ELF-1 (cell line): ENCODE measurements at regions not wholly inside any gene's neighbourhood (a gene's known extent, or its start where the extent isn't known, plus 50 kb on each side); places are given as distances from the start of the nearest gene placed in this dataset.

ENCODE experiments used
- DNase-seq: peaks from one replicate; pipeline ENCODE4 v3.0.0-alpha.2; 2016; ENCODE audit warnings: low read depth, low spot score

DNA sequence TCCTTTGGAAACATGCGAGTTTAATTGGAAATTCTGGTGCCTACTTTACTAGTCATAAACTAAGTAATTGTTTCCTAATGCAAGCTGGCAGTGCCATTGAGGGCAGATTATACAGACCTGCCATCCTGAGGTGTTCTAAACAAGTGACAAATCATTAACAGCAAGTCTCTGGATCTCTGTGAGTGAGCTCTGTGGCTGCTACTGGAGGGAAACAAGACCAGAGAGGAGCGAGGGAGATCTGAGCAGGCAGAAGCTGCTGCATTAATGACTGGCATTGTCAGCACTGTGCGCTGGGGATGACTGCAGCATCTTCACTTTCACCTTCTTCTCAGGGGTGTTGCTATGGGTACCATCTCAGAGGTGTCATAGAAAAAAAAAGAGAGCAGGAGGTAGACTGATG is 308.4 kb upstream of the DPH6 start:
- no peak for DNase-seq

DNA sequence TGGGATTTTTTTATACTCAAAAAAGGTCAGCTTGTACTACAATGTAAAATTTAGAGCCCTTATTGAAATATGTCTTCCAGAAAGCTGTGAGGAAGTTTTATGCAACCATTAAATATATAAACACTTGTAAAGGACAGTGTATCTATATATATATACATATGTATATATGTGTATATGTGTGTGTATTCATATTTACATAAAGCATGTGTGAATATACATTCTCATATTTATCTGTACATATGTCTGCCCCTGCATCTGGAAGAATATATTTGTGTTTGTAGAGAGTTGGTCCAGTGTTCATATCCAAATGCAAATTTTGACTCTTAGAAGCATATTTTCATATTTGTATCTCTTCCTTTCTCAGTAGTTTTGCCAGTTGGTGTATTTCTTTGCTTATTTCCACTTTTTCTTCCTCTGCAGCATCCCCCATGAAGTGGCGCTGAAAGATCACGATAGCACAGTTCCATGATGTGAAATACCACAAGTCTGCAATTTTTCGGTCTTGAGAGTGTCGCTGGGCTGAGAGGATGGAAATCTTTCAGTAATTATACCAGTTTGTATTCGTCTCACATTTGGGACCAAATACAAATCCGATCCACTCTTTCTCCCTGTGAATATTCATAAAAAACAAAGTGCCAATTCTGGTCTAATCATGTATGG is 311.7 kb upstream of the DPH6 start:
- DNase-seq, result no peak

DNA sequence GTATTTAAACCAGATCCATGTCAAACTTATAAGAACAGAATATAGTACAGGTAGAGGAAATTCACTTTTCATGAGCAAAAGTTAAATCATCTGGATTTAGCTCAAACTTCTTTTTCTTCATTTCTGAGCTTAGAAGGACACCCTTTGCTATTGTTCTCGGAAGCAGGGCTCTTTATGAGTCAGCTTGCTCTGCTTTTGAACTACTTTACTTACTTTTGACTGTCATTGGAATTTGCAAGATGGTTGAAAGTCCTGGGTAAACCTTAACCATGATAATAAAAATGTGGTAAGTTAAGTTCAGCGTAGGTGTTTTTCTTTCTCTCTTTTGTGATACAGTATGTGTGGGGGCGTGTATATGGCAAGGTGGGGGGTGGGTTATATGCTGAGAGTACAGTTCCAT is 312.7 kb upstream of the DPH6 start:
- no peak for DNase-seq

DNA sequence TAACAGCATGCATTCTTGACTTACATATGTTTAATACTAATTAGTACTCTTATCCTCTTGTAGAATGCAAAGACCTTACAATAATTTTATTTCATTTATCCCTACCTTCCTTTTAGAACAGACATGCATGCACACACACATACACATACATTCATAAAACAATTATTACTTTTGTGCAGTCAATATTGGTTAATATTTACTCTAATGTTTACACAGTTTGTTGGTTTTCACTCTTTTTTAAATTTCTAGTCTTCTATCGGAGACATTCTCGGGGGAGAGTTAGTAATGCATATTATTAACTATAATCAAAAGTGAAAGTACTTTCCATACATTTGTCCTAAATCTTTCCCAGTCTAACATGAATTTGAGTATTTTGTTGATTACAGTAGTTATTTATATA is 317.7 kb upstream of the DPH6 start:
- DNase-seq, result no peak

DNA sequence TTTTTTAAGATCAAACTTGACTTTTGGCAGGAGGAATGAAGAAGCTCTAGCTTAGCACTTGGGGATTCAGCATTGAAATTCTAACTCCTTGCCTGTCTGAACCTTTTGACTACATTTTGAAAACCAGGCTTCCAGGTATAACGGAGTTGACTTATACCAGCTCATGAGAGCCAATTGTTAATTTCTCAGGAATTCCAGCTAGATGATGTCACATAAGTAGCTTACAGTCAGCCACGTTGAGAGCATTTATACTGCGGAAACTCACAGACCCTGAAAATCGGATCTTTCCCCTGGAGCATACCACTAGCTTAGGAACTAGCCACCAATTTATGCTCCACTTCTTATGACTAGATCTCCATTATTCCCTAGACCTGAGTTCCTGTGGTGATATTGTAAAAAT is 321.4 kb upstream of the DPH6 start:
- DNase-seq, result no peak

DNA sequence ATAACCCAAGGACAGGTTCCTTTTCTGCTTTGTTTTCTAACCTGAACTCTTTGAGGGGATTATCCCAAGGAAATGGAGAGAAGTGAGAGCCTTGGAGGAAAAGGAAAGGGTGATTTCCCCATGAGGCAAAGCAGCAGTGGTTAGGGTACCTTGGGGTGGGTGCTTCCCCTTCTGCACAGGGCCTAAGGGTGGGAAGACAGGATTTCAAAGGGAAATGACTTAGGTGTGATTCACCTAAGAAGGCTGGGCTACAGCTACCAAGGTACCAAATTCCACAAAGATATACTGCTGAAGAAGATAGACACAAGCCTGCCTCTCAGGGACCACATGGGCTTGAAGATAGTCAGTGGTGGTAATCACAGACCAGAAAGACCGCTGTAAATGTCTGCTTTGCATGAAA is 325.3 kb upstream of the DPH6 start:
- DNase-seq, result no peak

DNA sequence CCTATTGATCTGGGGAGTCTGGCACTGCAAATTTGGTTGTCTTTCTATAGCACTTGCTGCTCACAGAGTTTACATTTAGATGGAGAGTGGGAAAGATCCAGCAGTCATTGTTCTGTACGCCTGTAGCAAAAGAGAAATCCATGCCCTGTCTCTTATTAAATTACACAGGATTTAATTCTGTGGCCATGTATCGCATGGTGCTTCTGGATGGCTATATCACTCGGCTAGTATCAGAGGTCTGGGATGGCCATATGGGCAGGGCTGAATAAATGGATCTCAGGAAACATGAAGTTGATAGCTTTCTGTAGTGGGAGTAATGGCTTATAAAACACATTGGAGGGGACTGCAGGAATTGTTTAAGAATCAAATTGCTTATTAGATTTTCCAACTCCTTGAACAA is 325.8 kb upstream of the DPH6 start:
- no peak for DNase-seq

DNA sequence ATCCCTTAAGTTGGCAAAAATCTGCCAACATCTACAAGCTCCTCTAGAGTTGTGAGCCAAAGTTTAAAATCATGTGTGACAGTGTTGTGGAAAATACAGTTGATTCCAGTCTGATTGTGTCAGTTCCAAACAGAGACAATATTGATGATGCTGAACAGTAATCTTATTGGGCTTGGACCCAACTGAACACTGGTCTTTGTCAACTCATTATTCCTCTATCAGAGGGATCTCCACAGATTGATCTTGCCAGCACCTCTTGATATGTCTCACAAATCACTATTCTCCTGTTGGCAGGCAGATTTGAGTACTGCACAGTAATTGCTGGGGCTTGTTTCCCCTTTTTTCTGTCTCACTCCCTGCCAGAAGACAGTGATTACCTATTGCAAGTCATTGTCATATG is 326.6 kb upstream of the DPH6 start:
- no peak for DNase-seq

DNA sequence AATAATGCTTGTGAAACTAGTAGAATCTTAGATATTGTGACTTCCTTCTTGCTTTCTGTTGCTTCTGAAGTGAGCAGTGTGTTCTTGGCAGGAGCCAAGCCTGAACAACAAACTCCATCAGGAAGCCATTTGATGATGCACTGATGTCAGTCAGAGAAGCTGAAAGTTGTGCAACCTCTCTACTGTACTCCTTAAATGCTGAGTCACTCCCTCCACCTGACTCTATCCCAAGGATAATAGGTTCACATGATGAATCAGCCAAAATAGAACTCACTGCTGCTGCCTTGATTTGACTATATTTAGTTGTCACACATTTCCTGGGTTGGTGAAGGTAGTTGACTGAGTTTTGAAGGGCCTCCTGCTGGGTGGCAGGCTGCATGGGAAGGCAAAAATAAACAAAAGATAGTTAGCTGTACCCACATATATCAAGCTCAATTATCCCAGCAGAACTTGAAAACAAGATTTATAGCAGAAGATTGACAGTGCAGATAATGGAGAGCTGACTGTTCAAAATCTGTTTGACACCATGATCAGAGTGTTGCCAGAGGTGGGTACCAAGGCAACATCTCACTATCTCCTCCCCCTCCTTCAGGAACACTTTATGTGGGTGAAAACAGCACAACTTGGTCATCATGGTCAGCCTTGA is 328.4 kb upstream of the DPH6 start:
- DNase-seq, result no peak

DNA sequence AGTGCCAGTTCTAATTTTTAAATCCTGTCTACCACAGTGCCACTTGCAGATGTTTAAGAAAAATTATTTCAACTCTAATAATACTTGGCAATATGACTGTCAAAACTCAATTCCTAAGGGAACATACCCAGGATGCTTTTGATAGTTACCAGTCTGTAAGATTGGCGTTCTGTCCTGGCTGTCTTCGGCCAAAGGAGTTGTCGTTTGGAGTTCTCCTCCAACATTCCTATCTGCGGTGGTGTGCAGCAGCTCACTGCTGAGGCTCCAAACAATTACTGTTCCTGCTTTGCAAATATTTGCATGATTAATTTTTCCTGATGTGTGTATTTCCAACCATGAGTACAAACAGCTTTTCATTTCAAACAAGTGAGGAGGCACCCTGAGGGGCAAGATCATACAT is 330.8 kb upstream of the DPH6 start:
- no peak for DNase-seq

DNA sequence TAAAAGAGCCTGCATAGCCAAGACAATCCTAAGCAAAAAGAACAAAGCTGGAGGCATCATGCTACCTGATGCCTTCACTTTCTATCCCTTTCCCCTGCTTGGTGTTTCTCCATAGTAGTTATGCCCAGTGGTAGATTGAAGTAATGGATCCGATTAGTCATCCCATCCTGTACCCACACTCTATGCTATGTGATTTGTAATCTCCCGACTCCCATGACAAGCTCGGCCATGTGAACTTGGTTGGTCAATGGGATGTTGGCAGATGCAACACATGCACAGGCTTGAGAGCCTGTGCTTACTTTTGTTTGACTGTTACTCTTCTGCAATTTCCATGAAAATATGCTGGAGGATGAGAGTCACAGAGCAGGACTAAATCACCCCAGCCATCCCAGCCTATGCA is 334.9 kb upstream of the DPH6 start:
- no peak for DNase-seq

DNA sequence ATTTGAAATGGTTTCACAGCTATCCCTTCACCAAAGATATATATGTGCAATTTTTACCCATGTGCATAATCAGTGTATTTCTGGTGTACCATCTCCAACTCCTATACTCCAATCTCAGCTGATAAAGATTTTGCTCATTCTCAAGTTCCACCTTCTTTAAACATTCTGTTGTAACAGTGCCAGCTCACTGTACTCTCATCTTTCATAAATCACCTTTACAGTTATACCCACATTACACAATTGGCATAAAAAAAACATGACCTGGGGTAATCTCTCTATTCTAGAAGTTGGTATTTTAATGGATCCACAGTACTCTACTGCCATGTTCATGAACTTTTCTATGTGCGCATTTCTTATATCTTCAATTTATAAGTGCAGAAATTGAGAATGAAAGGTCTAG is 339.9 kb upstream of the DPH6 start:
- no peak for DNase-seq

DNA sequence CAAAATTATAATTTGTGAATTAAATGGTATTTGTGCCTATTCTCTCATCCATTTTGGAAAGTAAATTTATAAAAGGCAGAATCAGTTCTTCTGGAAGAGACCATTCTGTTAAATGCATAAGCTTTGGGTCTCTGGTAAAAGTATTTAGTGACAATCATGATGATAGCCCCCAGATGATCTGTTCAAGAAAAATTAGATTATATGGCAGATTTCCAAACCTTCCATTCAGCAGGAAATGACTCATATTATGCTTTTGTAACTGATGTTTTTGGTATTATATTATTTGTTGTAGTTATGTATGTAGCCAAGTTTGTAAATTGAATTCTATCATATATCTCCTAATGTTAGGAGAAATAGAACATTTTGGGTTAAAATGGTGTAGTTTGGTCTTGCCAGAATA is 340.8 kb upstream of the DPH6 start:
- no peak for DNase-seq

DNA sequence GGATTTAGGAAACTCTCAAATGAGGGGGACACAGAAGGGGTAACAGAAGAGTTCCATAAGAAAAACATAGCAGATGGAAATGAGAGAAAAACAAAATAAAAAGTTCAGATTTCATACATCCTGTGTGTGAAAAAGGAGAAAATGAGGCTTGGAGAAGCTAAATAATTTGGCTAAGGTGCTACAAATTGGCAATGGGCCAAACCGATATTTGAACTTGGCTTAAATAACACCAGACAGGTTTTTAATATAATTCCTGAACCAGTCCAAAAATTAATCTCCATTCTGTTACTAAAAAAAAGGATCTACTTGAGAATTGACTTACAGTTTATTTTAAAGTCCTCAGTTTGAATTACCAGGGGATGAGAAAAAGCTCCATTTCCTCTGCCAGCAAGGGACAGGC is 342.9 kb upstream of the DPH6 start:
- DNase-seq, result no peak

DNA sequence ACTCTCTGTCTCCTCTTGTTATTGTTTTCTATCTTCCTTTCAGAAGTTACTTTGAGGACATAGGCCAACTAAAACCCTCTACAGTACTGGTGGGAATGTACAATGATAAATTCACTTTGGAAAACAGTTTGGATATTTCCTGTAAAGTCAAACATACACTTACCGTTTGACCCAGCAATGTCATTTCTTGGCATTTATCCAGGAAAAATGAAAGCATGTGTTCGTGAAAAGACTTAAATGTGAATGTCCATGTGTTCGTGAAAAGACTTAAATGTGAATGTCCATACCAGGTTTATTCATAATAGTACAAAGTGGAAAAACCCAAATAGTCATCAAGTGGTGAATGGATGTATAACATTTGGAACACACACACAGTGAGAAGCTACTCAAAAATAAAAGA is 361.5 kb upstream of the DPH6 start:
- no peak for DNase-seq

DNA sequence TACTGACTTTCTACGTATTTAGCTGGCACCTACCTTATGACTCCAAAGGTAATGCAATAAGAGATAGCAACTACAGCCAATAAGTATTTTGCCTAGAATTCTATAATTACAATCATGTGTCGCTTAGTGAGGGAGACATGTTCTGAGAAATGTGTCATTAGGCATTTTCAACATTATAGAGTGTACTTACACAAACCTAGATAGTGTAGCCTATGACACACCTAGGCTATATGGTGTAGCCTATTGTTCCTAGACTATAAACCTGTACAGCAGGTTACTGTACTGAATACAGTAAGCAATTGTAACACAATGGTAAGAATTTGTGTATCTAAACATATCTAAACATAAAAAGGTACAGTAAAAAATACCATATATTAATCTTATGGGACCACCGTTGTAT is 363.4 kb upstream of the DPH6 start:
- DNase-seq, result no peak

DNA sequence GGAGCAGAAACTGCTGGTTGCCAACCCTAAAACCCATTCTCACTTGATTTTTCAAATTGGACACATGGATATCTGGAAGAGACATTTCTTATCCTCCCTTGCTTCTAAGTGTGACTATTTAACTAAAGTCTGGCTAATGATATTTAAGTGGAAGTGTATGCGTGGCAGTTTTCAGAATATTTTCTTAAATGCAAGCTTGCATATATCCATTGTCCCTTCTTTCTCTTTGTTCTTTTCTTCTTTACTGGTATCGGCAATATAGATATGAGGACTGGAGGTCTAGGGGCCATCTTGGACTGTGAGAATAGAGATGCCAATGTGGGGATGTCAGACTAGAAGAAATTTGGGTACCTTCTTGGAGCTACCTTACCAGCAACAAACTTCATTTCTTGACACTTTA is 364.3 kb upstream of the DPH6 start:
- no peak for DNase-seq

DNA sequence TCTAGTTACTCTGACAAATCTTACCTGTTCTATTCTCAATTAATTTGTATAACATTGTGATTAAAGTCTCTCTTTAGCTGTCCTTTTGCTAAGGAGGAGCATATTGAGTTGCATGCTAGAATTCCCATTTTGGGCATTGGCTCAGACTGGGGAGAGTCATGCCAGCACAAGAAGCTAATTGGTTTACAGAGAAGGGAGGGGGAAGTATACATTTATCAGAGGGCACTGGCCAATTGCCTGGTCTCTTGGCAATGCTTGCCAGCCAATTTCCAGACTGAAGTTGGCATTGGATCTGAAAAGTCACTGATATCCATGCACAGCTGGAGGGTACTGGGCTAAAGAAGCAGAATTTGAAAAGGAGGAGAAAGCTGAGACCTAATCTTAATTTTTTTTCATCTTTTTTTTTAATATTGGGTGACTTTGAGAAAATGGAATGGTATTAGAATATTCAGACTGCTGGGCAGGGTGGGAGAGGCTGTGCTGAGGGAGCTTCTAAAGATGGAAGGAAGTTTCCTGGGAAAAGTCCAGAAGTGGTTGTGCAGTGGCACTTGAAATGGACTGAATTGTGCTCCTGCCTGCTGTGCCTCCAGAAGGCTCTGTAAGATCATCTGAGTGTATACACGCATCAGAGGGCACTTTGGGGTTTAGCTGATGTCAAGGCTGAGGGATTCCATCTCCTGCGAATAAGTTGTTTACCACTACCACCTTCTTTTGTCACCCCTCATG is 365.2 kb upstream of the DPH6 start:
- no peak for DNase-seq

DNA sequence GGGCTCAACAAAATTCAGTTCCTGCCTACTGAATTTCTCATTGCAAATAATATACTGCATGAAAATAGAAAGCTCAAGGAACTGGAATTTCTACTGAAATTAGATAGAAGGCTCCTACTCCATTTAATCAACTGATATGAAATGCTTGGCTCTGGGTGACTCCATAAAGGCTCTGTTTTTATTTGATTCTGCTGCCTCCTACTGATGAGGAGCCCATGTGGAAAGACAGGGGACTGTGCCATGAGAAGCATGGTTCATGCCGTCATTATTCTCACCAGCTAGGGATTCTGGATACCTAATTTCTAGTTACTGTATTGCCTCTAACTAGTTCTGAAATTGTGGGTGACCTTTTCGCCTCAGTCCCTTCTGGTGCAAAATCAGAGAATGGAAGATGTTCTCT is 366.2 kb upstream of the DPH6 start:
- no peak for DNase-seq

DNA sequence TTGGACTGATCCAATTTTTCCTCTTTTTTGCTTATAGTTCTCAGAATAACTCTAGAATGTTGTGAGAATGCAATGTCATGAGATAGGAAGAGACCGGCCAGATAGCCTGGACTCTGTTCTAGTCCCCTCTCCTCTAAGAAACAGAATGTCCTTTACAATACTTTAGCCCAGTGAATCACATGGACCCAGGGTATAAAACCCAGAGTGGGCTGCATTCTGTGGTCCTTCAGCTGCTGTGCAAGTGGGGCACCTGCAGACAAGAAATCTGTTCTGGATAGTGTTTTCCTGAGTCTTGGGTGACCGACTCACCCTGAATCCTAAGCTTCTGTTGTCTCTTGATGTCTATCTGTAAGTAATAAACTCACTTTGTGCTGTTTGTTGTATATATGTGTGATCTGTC is 368.6 kb upstream of the DPH6 start:
- no peak for DNase-seq

DNA sequence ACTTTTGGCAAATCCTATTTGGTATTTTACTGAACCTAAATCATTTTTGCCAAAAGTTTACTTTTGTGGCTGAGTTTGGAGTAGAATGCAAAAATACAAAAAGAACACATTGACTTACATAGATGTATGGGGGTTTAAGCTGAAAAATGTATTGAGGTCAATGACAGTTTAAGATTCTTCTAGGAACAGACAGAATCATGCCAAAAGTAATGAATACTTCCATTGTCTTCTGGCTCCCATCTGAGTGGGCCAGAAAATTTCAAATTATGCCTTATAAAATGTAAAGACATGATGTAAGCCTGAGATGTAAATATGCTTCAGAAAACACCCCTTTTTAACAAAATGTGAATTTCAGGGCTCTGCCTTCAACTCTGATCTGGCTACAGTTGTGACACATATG is 375.1 kb upstream of the DPH6 start:
- DNase-seq, result no peak

DNA sequence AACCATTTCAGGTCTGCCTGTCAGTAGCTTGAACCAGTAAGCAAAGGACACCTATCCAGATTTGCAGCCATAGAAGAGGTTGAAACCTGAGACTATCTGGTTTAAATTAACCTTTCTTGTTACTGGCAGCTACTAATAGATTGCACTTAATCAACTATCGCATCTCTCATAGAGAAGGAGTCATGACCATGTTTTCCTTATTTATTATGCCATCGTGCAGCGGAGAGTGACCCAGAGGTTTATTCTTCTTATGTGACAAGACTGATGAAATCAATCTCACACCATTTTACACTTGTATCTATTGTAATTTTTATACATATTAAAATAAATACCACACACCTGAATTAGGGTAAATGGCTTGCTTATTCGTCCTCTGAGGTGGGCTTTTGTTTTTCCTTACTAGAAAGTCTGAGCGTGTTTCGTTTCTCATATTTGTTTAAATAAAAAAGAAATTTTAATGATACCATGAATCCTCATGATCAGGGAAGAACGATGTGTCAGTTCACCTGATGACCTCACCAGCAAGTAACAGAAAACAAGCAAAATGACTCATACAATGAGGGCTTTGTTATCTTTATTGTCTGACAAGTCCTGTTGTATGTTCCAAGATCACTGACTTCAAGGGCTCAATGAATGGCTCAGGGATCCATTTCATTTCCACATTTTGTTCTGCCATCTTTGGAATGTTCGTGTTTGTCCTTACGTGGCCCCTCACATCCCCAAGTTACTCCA is 379.5 kb upstream of the DPH6 start:
- peak; percentile 3 for DNase-seq

DNA sequence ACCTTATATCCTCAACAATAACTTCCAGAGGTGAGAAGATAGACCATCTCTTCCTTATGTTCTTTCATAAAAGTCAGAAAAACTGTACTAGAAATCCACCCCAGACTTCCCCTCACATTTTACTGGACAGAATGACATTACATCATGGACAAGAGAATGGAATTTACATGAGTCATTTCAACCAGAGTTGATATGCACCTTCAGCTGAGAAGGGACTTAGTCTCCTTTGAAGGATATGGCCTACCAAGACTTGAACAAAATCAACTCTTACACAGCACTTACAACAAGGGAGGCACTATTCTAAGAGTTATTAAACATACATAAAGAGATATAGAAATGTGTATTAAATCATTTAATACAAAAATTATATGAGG is 380.0 kb upstream of the DPH6 start:
- DNase-seq, result no peak
